GM12878 (cell line): ENCODE measurements at regions not wholly inside any gene's neighbourhood (a gene's known extent, or its start where the extent isn't known, plus 50 kb on each side); places are given as distances from the start of the nearest gene placed in this dataset.

Experiments
- HDAC6 ChIP-seq: fragments of 200-600 bp; sonication (generic); IDR thresholded peaks from one replicate; pipeline ENCODE4 v1.8.0; 2017; ENCODE audit warnings: antibody characterized with exemption; ENCODE audit not compliant: unreplicated experiment
- PAX8 ChIP-seq: fragments of 450-650 bp; IDR thresholded peaks from 2 replicates; pipeline ENCODE4 v1.6.1; 2017; ENCODE audit warnings: mild to moderate bottlenecking, moderate library complexity

DNA sequence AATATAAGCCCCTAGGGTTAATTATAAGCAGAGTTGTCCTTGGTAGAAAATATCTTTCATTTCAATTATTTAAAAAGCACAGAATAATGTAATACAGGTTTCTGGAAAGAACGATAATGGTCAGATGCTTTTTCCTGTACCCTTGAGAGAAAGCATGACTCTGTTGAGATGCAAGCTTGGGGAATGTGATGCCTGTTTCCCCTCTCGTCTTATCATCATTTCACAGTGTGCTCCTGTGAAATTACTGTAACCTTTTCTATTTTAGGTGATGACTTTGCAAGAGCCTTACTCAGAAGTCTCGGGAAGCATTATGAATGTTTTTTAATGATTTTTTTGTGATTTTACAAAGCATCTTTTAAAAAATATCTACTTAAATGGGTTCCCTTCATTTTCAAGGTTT is 243.0 kb downstream of the POLR1F start:
- TF ChIP-seq HDAC6 (no peak), PAX8 (no peak)
